Lower leg skin (tissue), 4 donors: ENCODE measurements at regions not wholly inside any gene's neighbourhood (a gene's known extent, or its start where the extent isn't known, plus 50 kb on each side); places are given as distances from the start of the nearest gene placed in this dataset.
A peak's percentile ranks its signal among the peaks of the same experiment; 100 is the strongest.

Experiments
- DNase-seq, 2 donors: peaks; one replicate each; pipeline ENCODE4 v3.0.0-alpha.2; 2019; ENCODE audit warnings: low spot score in 2 of 2
- H3K4me3 ChIP-seq: fragments of 200-600 bp; sonication (generic); 2 replicates; pipeline ENCODE4 v1.5.1; 2017; ENCODE audit warnings: mild to moderate bottlenecking, low read depth; ENCODE audit not compliant: poor library complexity, severe bottlenecking
- CTCF ChIP-seq, 3 donors: fragments of 450-650 bp; IDR thresholded peaks; one replicate each; pipeline ENCODE4 v1.5.1; 2016; ENCODE audit warnings: antibody characterized with exemption in 3 of 3, mild to moderate bottlenecking in 3 of 3, moderate library complexity in 2 of 3
- POLR2A ChIP-seq, 2 donors: fragments of 450-650 bp; IDR thresholded peaks; one replicate each; pipeline ENCODE4 v1.6.1; 2016 to 2017; ENCODE audit warnings: antibody characterized with exemption in 2 of 2, mild to moderate bottlenecking in 1 of 2, moderate library complexity in 1 of 2
- WGBS, 2 donors: methylation state at CpG; one replicate each; pipeline ENCODE4 v1.1.5; 2018; 5-methylcytosine and 5-hydroxymethylcytosine counted together
- intact Hi-C: fragments of 100-400 bp; cut with DNase I; formaldehyde crosslinking; loops from one replicate; pipeline ENCODE4 v1.15.0; 2023; ENCODE audit warnings: low total_unique reads

- DNase-seq, result no peak
- intact Hi-C loops, result no loop called here
- WGBS, 2 donors, result 85 to 86% methylated on average over 9 of the region's 9 CpGs
- TF ChIP-seq POLR2A (IDR thresholded peaks at IDR 0.05) (no peak), CTCF (IDR thresholded peaks at IDR 0.05) (no peak)
- H3K4me3 ChIP-seq, result no peak overlapping the region
These were observed 1003.3 kb upstream of the TMEM132C start for GRCh38 chr12:127263621-127264020.

GRCh38 chr12:127267128-127267527 lies 999.8 kb upstream of the TMEM132C start:
- DNase-seq, result no peak
- H3K4me3 ChIP-seq, result no peak overlapping the region
- intact Hi-C loops, result no loop called here
- 87% methylated on average over 4 of the region's 4 CpGs for WGBS, 2 donors
- TF ChIP-seq CTCF (IDR thresholded peaks at IDR 0.05) (no peak), POLR2A (IDR thresholded peaks at IDR 0.05) (no peak)

DNA sequence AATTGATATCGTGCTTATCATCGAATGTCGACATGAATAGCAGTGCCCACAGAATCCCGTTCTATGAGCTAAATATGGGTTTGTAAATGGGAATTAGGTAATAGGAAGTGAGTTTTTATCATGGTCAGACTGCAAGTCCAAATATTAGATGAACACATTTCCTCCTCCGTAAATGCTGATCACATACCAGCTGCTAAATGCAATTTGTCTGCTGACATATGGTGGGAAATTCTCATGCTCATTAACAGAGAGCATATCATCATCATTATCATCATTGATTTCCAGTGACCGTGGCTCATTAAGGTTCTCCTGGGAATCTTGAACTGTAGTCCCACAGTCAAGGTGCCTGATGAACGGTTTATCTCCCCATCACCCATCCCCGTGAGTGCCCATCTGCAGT lies 998.8 kb upstream of the TMEM132C start:
- intact Hi-C loops, result no loop called here
- no peak overlapping the region for H3K4me3 ChIP-seq
- TF ChIP-seq POLR2A (IDR thresholded peaks at IDR 0.05), result no peak
- TF ChIP-seq CTCF (IDR thresholded peaks at IDR 0.05), result no peak
- WGBS, 2 donors, result 77 to 86% methylated on average over 8 of the region's 8 CpGs
- no peak for DNase-seq

DNA sequence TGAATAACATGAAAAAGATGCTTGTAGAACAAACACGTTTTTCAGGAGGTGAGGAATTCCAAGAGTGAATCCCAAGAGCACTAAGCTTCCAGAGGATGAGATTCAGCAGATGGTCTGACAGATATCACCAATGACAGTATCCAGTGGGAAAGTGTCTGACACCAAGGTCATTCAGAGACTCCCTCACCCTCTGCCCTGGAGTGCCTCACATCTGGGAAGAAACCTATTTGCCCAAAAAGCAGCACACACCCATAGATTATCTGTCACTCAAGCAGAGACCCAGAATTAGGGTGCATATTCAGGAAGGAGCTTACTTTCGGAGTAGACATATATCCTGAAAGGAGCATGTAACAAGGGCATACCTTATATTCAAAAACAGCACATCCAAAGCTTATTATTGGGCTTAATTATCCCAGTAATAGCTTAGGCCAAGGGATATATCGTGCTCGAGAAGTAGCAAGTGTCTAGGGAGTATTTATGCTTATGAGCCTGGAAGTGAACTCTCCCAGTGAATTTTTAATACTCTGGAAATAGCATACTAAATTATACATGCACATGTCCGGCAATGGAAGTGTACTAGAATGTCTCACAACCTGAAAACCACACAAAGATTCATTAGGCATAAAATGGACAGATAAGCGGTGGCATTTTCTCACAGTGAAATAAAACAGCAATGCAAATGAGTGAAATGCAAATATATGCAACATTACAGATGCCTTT lies 998.1 kb upstream of the TMEM132C start:
- no peak for TF ChIP-seq POLR2A (IDR thresholded peaks at IDR 0.05)
- DNase-seq, result no peak
- H3K4me3 ChIP-seq, result no peak overlapping the region
- 70 to 73% methylated on average over 6 of the region's 6 CpGs for WGBS, 2 donors
- intact Hi-C loops, result no loop called here

DNA sequence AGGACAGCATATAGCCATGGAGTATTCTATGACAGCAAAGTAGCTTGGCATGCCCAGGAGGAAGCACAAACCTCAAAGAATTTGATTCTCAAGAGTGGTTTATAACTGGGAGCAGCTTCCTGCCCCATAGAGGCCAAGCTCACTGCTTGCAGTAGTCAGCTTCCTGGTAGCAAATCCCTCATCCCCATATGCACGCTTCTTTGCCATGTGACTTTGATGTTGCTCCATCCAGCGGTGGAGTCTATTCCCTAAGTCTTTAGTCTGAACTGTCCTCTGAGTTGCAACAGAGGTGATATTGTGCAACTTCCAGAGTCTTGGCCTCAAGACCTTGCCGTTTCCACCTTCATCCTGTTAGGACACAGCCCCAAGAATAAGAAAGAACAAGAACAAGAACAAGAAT lies 996.8 kb upstream of the TMEM132C start:
- WGBS, 2 donors, result 77 to 81% methylated on average over 3 of the region's 3 CpGs
- TF ChIP-seq CTCF (IDR thresholded peaks at IDR 0.05), result no peak
- no peak for TF ChIP-seq POLR2A (IDR thresholded peaks at IDR 0.05)
- DNase-seq, result peak in 1 of 2 donors; percentile 24
- intact Hi-C loops, result no loop called here
- no peak overlapping the region for H3K4me3 ChIP-seq

DNA sequence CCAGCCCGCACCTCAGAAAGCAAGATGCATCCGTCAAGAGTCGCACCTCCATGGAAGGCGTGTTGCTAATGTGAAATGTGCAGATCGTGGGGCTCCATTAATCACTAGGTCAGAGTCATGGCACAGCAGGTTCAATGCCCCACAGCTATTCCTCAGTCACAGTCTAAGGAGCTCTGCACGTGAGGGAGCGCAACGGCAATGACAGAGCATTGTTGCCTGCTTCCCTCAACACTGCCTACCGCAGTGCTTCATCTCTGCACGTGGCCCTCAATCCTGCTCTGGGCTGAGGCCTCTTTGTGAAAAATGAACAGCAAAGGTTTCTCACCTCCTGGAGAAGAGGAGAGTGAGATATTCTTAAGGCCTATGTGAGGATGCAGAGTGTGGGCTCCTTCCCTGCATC lies 995.2 kb upstream of the TMEM132C start:
- intact Hi-C loops, result no loop called here
- DNase-seq, result no peak
- WGBS, 2 donors, result 84 to 88% methylated on average over 10 of the region's 10 CpGs
- H3K4me3 ChIP-seq, result no peak overlapping the region
- TF ChIP-seq CTCF (IDR thresholded peaks at IDR 0.05), result no peak
- no peak for TF ChIP-seq POLR2A (IDR thresholded peaks at IDR 0.05)
